ENCODE measurements at regions not wholly inside any gene's neighbourhood (a gene's known extent, or its start where the extent isn't known, plus 50 kb on each side); places are given as distances from the start of the nearest gene placed in this dataset.

DNA sequence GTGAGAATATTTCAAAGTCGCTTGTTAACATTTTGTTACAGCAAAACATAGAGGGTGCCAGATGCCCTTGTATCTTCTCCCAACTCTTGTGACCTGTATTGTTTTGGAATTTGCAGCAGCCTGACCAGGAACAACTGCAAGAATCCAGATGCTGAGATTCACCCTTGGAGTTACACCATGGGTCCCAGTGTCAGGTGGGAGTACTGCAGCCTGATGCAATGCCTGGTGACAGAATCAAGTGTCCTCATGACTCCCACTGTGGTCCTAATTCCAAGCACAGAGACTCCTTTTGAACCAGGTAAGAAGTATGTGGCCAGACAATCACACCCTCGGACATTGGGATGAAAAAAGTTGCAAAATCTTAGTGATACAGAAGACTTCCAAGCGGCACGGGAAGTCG, 79.6 kb upstream of the MAP3K4 start:
- TF ChIP-seq, protein P1, sequence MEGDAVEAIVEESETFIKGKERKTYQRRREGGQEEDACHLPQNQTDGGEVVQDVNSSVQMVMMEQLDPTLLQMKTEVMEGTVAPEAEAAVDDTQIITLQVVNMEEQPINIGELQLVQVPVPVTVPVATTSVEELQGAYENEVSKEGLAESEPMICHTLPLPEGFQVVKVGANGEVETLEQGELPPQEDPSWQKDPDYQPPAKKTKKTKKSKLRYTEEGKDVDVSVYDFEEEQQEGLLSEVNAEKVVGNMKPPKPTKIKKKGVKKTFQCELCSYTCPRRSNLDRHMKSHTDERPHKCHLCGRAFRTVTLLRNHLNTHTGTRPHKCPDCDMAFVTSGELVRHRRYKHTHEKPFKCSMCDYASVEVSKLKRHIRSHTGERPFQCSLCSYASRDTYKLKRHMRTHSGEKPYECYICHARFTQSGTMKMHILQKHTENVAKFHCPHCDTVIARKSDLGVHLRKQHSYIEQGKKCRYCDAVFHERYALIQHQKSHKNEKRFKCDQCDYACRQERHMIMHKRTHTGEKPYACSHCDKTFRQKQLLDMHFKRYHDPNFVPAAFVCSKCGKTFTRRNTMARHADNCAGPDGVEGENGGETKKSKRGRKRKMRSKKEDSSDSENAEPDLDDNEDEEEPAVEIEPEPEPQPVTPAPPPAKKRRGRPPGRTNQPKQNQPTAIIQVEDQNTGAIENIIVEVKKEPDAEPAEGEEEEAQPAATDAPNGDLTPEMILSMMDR (IDR thresholded peaks at IDR 0.05) = no peak
- TF ChIP-seq POLR2A (IDR thresholded peaks at IDR 0.05) = no peak
